ENCODE measurements at regions not wholly inside any gene's neighbourhood (a gene's known extent, or its start where the extent isn't known, plus 50 kb on each side); places are given as distances from the start of the nearest gene placed in this dataset.

GRCh38 chr2:128941751-128942150, 623.1 kb upstream of the HS6ST1 start:
- H3K27ac ChIP-seq (ENCODE audit: low read depth, low read length) = no peak overlapping the region
- H3K36me3 ChIP-seq (ENCODE audit: insufficient read depth, low read length) = no peaks in the 10 kb centered on the region
- no peak overlapping the region for H2AFZ ChIP-seq (ENCODE audit: low read length, unreplicated experiment)
- H3K4me3 ChIP-seq (ENCODE audit: low read depth, low read length) = no peak overlapping the region
- H3K79me2 ChIP-seq (ENCODE audit: control insufficient read depth, insufficient read depth, low read length, unreplicated experiment) = no peaks in the 10 kb centered on the region
- no peaks in the 10 kb centered on the region for H3K4me1 ChIP-seq (ENCODE audit: control insufficient read depth, insufficient read depth, low read length, unreplicated experiment)
- no peaks in the 10 kb centered on the region for H3K27me3 ChIP-seq (ENCODE audit: insufficient read depth, low read length)

- H3K79me2 ChIP-seq (ENCODE audit: control insufficient read depth, insufficient read depth, low read length, unreplicated experiment) = no peaks in the 10 kb centered on the region
- H3K27me3 ChIP-seq (ENCODE audit: insufficient read depth, low read length) = no peaks in the 10 kb centered on the region
Observed at GRCh38 chr2:128949360-128949759, 630.7 kb upstream of the HS6ST1 start.

GRCh38 chr2:128950758-128951157, 632.1 kb upstream of the HS6ST1 start:
- no peaks in the 10 kb centered on the region for H3K36me3 ChIP-seq (ENCODE audit: insufficient read depth, low read length)
- no peak overlapping the region for H2AFZ ChIP-seq (ENCODE audit: low read length, unreplicated experiment)
- no peaks in the 10 kb centered on the region for H3K4me1 ChIP-seq (ENCODE audit: control insufficient read depth, insufficient read depth, low read length, unreplicated experiment)
- no peak overlapping the region for H3K4me3 ChIP-seq (ENCODE audit: low read depth, low read length)
- no peaks in the 10 kb centered on the region for H3K27me3 ChIP-seq (ENCODE audit: insufficient read depth, low read length)
- no peak overlapping the region for H3K27ac ChIP-seq (ENCODE audit: low read depth, low read length)
- H3K79me2 ChIP-seq (ENCODE audit: control insufficient read depth, insufficient read depth, low read length, unreplicated experiment) = no peaks in the 10 kb centered on the region

More at GRCh38 chr2:128949360-128949759, 630.7 kb upstream of the HS6ST1 start:
- Histone ChIP-seq H2AFZ (ENCODE audit: low read length, unreplicated experiment) (no peak overlapping the region), H3K4me1 (ENCODE audit: control insufficient read depth, insufficient read depth, low read length, unreplicated experiment) (no peaks in the 10 kb centered on the region), H3K4me3 (ENCODE audit: low read depth, low read length) (no peak overlapping the region), H3K27ac (ENCODE audit: low read depth, low read length) (no peak overlapping the region), H3K36me3 (ENCODE audit: insufficient read depth, low read length) (no peaks in the 10 kb centered on the region)

GRCh38 chr2:128958241-128958640, 639.6 kb upstream of the HS6ST1 start:
- H3K4me1 ChIP-seq (ENCODE audit: control insufficient read depth, insufficient read depth, low read length, unreplicated experiment) = no peaks in the 10 kb centered on the region
- H3K79me2 ChIP-seq (ENCODE audit: control insufficient read depth, insufficient read depth, low read length, unreplicated experiment) = no peaks in the 10 kb centered on the region
- H3K4me3 ChIP-seq (ENCODE audit: low read depth, low read length) = no peak overlapping the region
- no peaks in the 10 kb centered on the region for H3K27me3 ChIP-seq (ENCODE audit: insufficient read depth, low read length)
- H3K27ac ChIP-seq (ENCODE audit: low read depth, low read length) = no peak overlapping the region
- H3K36me3 ChIP-seq (ENCODE audit: insufficient read depth, low read length) = no peaks in the 10 kb centered on the region
- H2AFZ ChIP-seq (ENCODE audit: low read length, unreplicated experiment) = no peak overlapping the region

- Histone ChIP-seq H3K79me2 (ENCODE audit: control insufficient read depth, insufficient read depth, low read length, unreplicated experiment) (no peaks in the 10 kb centered on the region), H2AFZ (ENCODE audit: low read length, unreplicated experiment) (no peak overlapping the region), H3K27ac (ENCODE audit: low read depth, low read length) (no peak overlapping the region), H3K27me3 (ENCODE audit: insufficient read depth, low read length) (no peaks in the 10 kb centered on the region), H3K36me3 (ENCODE audit: insufficient read depth, low read length) (no peaks in the 10 kb centered on the region), H3K4me1 (ENCODE audit: control insufficient read depth, insufficient read depth, low read length, unreplicated experiment) (no peaks in the 10 kb centered on the region), H3K4me3 (ENCODE audit: low read depth, low read length) (no peak overlapping the region)
Observed at GRCh38 chr2:128967646-128968045, 649.0 kb upstream of the HS6ST1 start.

GRCh38 chr2:128969374-128969773, 650.7 kb upstream of the HS6ST1 start:
- no peaks in the 10 kb centered on the region for H3K4me1 ChIP-seq (ENCODE audit: control insufficient read depth, insufficient read depth, low read length, unreplicated experiment)
- H2AFZ ChIP-seq (ENCODE audit: low read length, unreplicated experiment) = no peak overlapping the region
- no peak overlapping the region for H3K27ac ChIP-seq (ENCODE audit: low read depth, low read length)
- no peaks in the 10 kb centered on the region for H3K36me3 ChIP-seq (ENCODE audit: insufficient read depth, low read length)
- H3K4me3 ChIP-seq (ENCODE audit: low read depth, low read length) = no peak overlapping the region
- H3K79me2 ChIP-seq (ENCODE audit: control insufficient read depth, insufficient read depth, low read length, unreplicated experiment) = no peaks in the 10 kb centered on the region
- no peaks in the 10 kb centered on the region for H3K27me3 ChIP-seq (ENCODE audit: insufficient read depth, low read length)

- H3K4me1 ChIP-seq (ENCODE audit: control insufficient read depth, insufficient read depth, low read length, unreplicated experiment) = no peaks in the 10 kb centered on the region
- no peak overlapping the region for H3K4me3 ChIP-seq (ENCODE audit: low read depth, low read length)
- H3K27ac ChIP-seq (ENCODE audit: low read depth, low read length) = no peak overlapping the region
- H3K79me2 ChIP-seq (ENCODE audit: control insufficient read depth, insufficient read depth, low read length, unreplicated experiment) = no peaks in the 10 kb centered on the region
- H3K36me3 ChIP-seq (ENCODE audit: insufficient read depth, low read length) = no peaks in the 10 kb centered on the region
- H2AFZ ChIP-seq (ENCODE audit: low read length, unreplicated experiment) = no peak overlapping the region
- no peaks in the 10 kb centered on the region for H3K27me3 ChIP-seq (ENCODE audit: insufficient read depth, low read length)
Observed at GRCh38 chr2:128970332-128971116, 651.9 kb upstream of the HS6ST1 start.

GRCh38 chr2:128973566-128973965, 654.9 kb upstream of the HS6ST1 start:
- Histone ChIP-seq H3K4me3 (ENCODE audit: low read depth, low read length) (no peak overlapping the region), H3K27ac (ENCODE audit: low read depth, low read length) (no peak overlapping the region), H2AFZ (ENCODE audit: low read length, unreplicated experiment) (no peak overlapping the region), H3K36me3 (ENCODE audit: insufficient read depth, low read length) (no peaks in the 10 kb centered on the region), H3K27me3 (ENCODE audit: insufficient read depth, low read length) (no peaks in the 10 kb centered on the region), H3K4me1 (ENCODE audit: control insufficient read depth, insufficient read depth, low read length, unreplicated experiment) (no peaks in the 10 kb centered on the region), H3K79me2 (ENCODE audit: control insufficient read depth, insufficient read depth, low read length, unreplicated experiment) (no peaks in the 10 kb centered on the region)

- H3K27ac ChIP-seq (ENCODE audit: low read depth, low read length) = no peak overlapping the region
- H3K4me3 ChIP-seq (ENCODE audit: low read depth, low read length) = no peak overlapping the region
- no peaks in the 10 kb centered on the region for H3K79me2 ChIP-seq (ENCODE audit: control insufficient read depth, insufficient read depth, low read length, unreplicated experiment)
- no peaks in the 10 kb centered on the region for H3K4me1 ChIP-seq (ENCODE audit: control insufficient read depth, insufficient read depth, low read length, unreplicated experiment)
- no peak overlapping the region for H2AFZ ChIP-seq (ENCODE audit: low read length, unreplicated experiment)
- H3K27me3 ChIP-seq (ENCODE audit: insufficient read depth, low read length) = no peaks in the 10 kb centered on the region
- H3K36me3 ChIP-seq (ENCODE audit: insufficient read depth, low read length) = no peaks in the 10 kb centered on the region
Observed at GRCh38 chr2:128978212-128978611, 659.5 kb upstream of the HS6ST1 start.

GRCh38 chr2:128979182-128979581, 660.5 kb upstream of the HS6ST1 start:
- H3K79me2 ChIP-seq (ENCODE audit: control insufficient read depth, insufficient read depth, low read length, unreplicated experiment) = no peaks in the 10 kb centered on the region
- H3K4me1 ChIP-seq (ENCODE audit: control insufficient read depth, insufficient read depth, low read length, unreplicated experiment) = no peaks in the 10 kb centered on the region
- H3K27ac ChIP-seq (ENCODE audit: low read depth, low read length) = no peak overlapping the region
- no peak overlapping the region for H2AFZ ChIP-seq (ENCODE audit: low read length, unreplicated experiment)
- no peak overlapping the region for H3K4me3 ChIP-seq (ENCODE audit: low read depth, low read length)
- no peaks in the 10 kb centered on the region for H3K27me3 ChIP-seq (ENCODE audit: insufficient read depth, low read length)
- no peaks in the 10 kb centered on the region for H3K36me3 ChIP-seq (ENCODE audit: insufficient read depth, low read length)

GRCh38 chr2:128980475-128980874, 661.8 kb upstream of the HS6ST1 start:
- no peak overlapping the region for H3K27ac ChIP-seq (ENCODE audit: low read depth, low read length)
- H3K4me1 ChIP-seq (ENCODE audit: control insufficient read depth, insufficient read depth, low read length, unreplicated experiment) = no peaks in the 10 kb centered on the region
- H3K79me2 ChIP-seq (ENCODE audit: control insufficient read depth, insufficient read depth, low read length, unreplicated experiment) = no peaks in the 10 kb centered on the region
- no peaks in the 10 kb centered on the region for H3K27me3 ChIP-seq (ENCODE audit: insufficient read depth, low read length)
- H3K4me3 ChIP-seq (ENCODE audit: low read depth, low read length) = no peak overlapping the region
- H3K36me3 ChIP-seq (ENCODE audit: insufficient read depth, low read length) = no peaks in the 10 kb centered on the region
- H2AFZ ChIP-seq (ENCODE audit: low read length, unreplicated experiment) = no peak overlapping the region
